HG03095 (cell line): ENCODE measurements at regions not wholly inside any gene's neighbourhood (a gene's known extent, or its start where the extent isn't known, plus 50 kb on each side); places are given as distances from the start of the nearest gene placed in this dataset.
"Not testable (repeated sequence)": the region's sequence is repeated elsewhere in the genome, so short reads cannot be mapped to it uniquely, and the experiment has no call there.

Experiments
- ATAC-seq: cut with Tn5 transposase; IDR thresholded peaks from one replicate; pipeline ENCODE4 v1.9.1; 2021; ENCODE audit warnings: moderate library complexity; ENCODE audit not compliant: unreplicated experiment

- ATAC-seq = no peak
Measured at GRCh38 chr2:83808878-83809277, 650.2 kb downstream of the SUCLG1 start.

- no peak for ATAC-seq
Measured at GRCh38 chr2:83802604-83803003, 656.5 kb downstream of the SUCLG1 start.

GRCh38 chr2:83795777-83796176 is 663.3 kb downstream of the SUCLG1 start:
- ATAC-seq = no peak

GRCh38 chr2:83790467-83790866 is 668.6 kb downstream of the SUCLG1 start:
- not testable (repeated sequence) for ATAC-seq

GRCh38 chr2:83789674-83790073 is 669.4 kb downstream of the SUCLG1 start:
- ATAC-seq = not testable (repeated sequence)

GRCh38 chr2:83788938-83789566 is 670.0 kb downstream of the SUCLG1 start:
- ATAC-seq = not testable (repeated sequence)

- ATAC-seq = no peak
Measured at GRCh38 chr2:83787189-83787588, 671.9 kb downstream of the SUCLG1 start.

GRCh38 chr2:83786140-83786539 is 672.9 kb downstream of the SUCLG1 start:
- ATAC-seq = no peak

- no peak for ATAC-seq
Measured at GRCh38 chr2:83784947-83785346, 674.1 kb downstream of the SUCLG1 start.

GRCh38 chr2:83784315-83784714 is 674.8 kb downstream of the SUCLG1 start:
- no peak for ATAC-seq

- no peak for ATAC-seq
Measured at GRCh38 chr2:83782122-83782521, 677.0 kb downstream of the SUCLG1 start.

- no peak for ATAC-seq
Measured at GRCh38 chr2:83764447-83765005, 694.6 kb downstream of the SUCLG1 start.

- ATAC-seq = no peak
Measured at GRCh38 chr2:83757329-83757728, 701.8 kb downstream of the SUCLG1 start.

GRCh38 chr2:83756219-83756618 is 702.9 kb downstream of the SUCLG1 start:
- no peak for ATAC-seq

- no peak for ATAC-seq
Measured at GRCh38 chr2:83747141-83747540, 711.9 kb downstream of the SUCLG1 start.

- no peak for ATAC-seq
Measured at GRCh38 chr2:83744855-83745254, 714.2 kb downstream of the SUCLG1 start.

GRCh38 chr2:83742117-83742782 is 716.8 kb downstream of the SUCLG1 start:
- ATAC-seq = no peak

- ATAC-seq = no peak
Measured at GRCh38 chr2:83730223-83730622, 728.9 kb downstream of the SUCLG1 start.

- ATAC-seq = no peak
Measured at GRCh38 chr2:83725735-83726134, 733.3 kb downstream of the SUCLG1 start.

GRCh38 chr2:83705146-83705545 is 753.9 kb downstream of the SUCLG1 start:
- no peak for ATAC-seq

- ATAC-seq = no peak
Measured at GRCh38 chr2:83703598-83703997, 755.5 kb downstream of the SUCLG1 start.

GRCh38 chr2:83696838-83697237 is 762.2 kb downstream of the SUCLG1 start:
- ATAC-seq = no peak
